A204.1 (cell line): ENCODE measurements at regions not wholly inside any gene's neighbourhood (a gene's known extent, or its start where the extent isn't known, plus 50 kb on each side); places are given as distances from the start of the nearest gene placed in this dataset.
"Not testable (repeated sequence)": the region's sequence is repeated elsewhere in the genome, so short reads cannot be mapped to it uniquely, and the experiment has no call there.

Source experiments
- FAIRE-seq: peaks from 2 replicates; lab custom pipeline; 2012; peaks lifted over from hg19 to GRCh38; lab: Jason Lieb, UNC

- no peak for FAIRE-seq
These were observed 313.5 kb downstream of the SUCLA2 start for GRCh38 chr13:47687577-47687976.

- FAIRE-seq, result not testable (repeated sequence)
These were observed 315.9 kb downstream of the SUCLA2 start for GRCh38 chr13:47685156-47685555.

GRCh38 chr13:47680748-47681147 lies 320.3 kb downstream of the SUCLA2 start:
- no peak for FAIRE-seq

- no peak for FAIRE-seq
These were observed 321.7 kb downstream of the SUCLA2 start for GRCh38 chr13:47679401-47679800.

- FAIRE-seq, result no peak
These were observed 322.7 kb downstream of the SUCLA2 start for GRCh38 chr13:47678201-47678968.

- no peak for FAIRE-seq
These were observed 325.2 kb downstream of the SUCLA2 start for GRCh38 chr13:47675871-47676270.

GRCh38 chr13:47673009-47673850 lies 327.8 kb downstream of the SUCLA2 start:
- FAIRE-seq, result no peak

- FAIRE-seq, result no peak
These were observed 328.6 kb downstream of the SUCLA2 start for GRCh38 chr13:47672245-47673008.

- FAIRE-seq, result no peak
These were observed 329.3 kb downstream of the SUCLA2 start for GRCh38 chr13:47671776-47672175.

GRCh38 chr13:47665043-47665442 lies 336.0 kb downstream of the SUCLA2 start:
- no peak for FAIRE-seq

- FAIRE-seq, result no peak
These were observed 340.0 kb downstream of the SUCLA2 start for GRCh38 chr13:47661076-47661475.

GRCh38 chr13:47656651-47657050 lies 344.4 kb downstream of the SUCLA2 start:
- FAIRE-seq, result no peak

GRCh38 chr13:47650209-47650608 lies 350.9 kb downstream of the SUCLA2 start:
- FAIRE-seq, result no peak

- no peak for FAIRE-seq
These were observed 354.1 kb downstream of the SUCLA2 start for GRCh38 chr13:47647001-47647400.

GRCh38 chr13:47646298-47646697 lies 354.8 kb downstream of the SUCLA2 start:
- FAIRE-seq, result no peak

- FAIRE-seq, result no peak
These were observed 361.2 kb downstream of the SUCLA2 start for GRCh38 chr13:47639738-47640447.

- no peak for FAIRE-seq
These were observed 362.4 kb downstream of the SUCLA2 start for GRCh38 chr13:47638627-47639026.

GRCh38 chr13:47632311-47632710 lies 368.8 kb downstream of the SUCLA2 start:
- no peak for FAIRE-seq

GRCh38 chr13:47628666-47629065 lies 372.4 kb downstream of the SUCLA2 start:
- FAIRE-seq, result no peak

- FAIRE-seq, result no peak
These were observed 377.2 kb downstream of the SUCLA2 start for GRCh38 chr13:47623862-47624261.

GRCh38 chr13:47621931-47622330 lies 379.1 kb downstream of the SUCLA2 start:
- no peak for FAIRE-seq

- no peak for FAIRE-seq
These were observed 389.3 kb downstream of the SUCLA2 start for GRCh38 chr13:47611664-47612288.
